Left kidney (tissue), 1 donor: ENCODE measurements at regions not wholly inside any gene's neighbourhood (a gene's known extent, or its start where the extent isn't known, plus 50 kb on each side); places are given as distances from the start of the nearest gene placed in this dataset.
A peak's percentile ranks its signal among the peaks of the same experiment; 100 is the strongest.
"Not testable (repeated sequence)": the region's sequence is repeated elsewhere in the genome, so short reads cannot be mapped to it uniquely, and the experiment has no call there.

ENCODE experiments used
- DNase-seq: peaks from one replicate; pipeline ENCODE4 v3.0.0-alpha.2; 2013

DNA sequence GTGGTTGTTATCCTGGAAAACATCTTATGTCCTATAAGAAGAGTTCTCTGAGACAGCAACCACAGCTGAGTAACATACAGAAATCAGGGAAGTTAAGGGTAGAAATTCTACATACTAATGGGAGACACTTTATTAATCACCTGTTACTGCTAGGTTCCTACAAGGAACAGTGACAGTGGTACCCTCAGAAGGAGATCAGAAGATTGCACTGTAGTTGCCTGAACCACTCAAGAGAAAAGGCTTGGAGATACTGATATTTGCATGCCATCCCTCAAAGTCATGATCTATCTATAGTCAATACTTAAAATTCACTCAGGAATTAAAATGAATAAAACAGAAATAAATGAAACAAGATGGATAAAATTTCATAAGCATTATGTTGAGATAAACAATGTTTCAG is 136.0 kb downstream of the LMLN start:
- no peak for DNase-seq

- DNase-seq, result no peak
These were observed 137.0 kb downstream of the LMLN start for GRCh38 chr3:198097048-198097447.

DNA sequence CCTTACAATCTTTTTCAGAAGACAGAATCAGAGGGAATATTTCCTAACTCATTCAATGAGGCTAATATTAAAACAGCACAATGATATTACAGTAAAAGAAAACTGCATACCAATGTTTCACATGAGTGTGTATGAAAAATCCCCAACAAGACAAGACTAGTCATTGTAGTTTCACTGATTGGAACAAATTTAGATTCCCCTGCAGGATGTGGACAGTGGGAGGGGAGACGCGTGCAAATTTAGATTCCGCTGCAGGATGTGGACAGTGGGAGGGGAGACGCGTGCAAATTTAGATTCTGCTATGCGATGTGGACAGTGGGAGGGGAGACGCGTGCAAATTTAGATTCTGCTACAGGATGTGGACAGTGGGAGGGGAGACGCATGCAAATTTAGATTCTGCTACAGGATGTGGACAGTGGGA is 138.7 kb downstream of the LMLN start:
- DNase-seq, result not testable (repeated sequence)

DNA sequence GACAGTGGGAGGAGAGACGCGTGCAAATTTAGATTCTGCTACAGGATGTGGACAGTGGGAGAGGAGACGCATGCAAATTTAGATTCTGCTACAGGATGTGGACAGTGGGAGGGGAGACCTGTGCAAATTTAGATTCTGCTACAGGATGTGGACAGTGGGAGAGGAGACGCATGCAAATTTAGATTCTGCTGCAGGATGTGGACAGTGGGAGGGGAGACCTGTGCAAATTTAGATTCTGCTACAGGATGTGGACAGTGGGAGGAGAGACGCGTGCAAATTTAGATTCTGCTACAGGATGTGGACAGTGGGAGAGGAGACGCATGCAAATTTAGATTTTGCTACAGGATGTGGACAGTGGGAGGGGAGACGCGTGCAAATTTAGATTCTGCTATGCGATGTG is 143.1 kb downstream of the LMLN start:
- DNase-seq, result not testable (repeated sequence)

- DNase-seq, result no peak
These were observed 146.2 kb downstream of the LMLN start for GRCh38 chr3:198106265-198106664.

GRCh38 chr3:198107840-198108734 is 148.1 kb downstream of the LMLN start:
- peak; percentile 66 for DNase-seq

- DNase-seq, result no peak
These were observed 149.9 kb downstream of the LMLN start for GRCh38 chr3:198109883-198110282.

DNA sequence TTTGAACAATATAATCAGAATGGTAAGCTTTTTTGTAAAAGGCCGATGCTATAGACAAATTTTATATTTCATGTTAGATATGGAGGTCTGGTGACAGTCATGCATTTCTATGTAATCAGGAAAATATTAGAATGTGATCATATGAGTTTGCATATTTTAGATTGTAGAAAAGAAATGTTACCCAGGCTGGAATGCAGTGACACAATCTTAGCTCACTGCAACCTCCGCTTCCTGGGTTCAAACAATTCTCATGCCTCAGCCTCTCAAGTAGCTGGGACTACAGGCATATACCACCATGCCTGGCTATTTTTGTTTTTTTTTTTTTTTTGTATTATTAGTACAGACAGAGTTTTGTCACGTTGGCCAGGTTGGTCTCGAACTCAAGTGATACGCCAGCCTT is 152.0 kb downstream of the LMLN start:
- no peak for DNase-seq

DNA sequence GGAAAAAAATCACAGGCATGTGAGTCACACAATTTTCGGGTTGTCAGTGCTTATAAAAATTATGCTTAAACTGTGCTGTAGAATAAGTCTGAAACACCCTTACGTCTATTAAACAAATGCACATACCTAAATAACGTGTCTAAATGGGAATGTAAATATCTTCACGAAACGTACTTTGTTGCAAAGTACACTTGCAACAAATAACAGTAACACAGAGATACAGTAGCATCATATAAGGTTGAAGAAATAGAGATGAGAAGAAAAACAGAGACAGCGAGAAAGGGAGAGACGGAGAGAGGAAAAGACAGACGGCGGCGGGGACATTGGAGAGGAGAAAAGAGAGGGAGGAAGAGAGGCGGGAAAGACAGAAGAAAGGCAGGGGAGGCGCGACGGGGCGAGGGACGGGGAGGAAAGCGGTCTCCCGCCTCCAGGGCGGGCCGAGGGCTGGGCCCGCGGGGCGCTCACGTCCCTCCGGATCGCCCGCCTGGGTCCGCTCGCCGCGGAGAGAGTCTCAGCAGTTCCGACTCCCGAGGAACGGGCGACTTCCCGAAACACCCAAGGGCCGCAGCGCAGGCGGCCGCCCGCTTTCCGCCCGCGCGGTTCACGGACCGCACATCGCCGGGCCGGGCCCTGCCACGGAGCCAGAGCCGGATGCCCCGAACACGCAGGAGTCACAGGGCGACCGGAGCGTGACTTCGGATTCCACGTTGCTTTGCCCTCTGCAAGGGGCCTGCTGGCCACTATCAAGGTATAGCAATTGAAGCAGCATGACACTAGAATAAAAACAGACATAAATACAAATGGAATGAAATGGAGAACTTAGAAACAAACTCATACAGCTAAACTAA is 153.4 kb downstream of the LMLN start:
- DNase-seq, result no peak

GRCh38 chr3:198114516-198114915 is 154.5 kb downstream of the LMLN start:
- DNase-seq, result not testable (repeated sequence)

- DNase-seq, result not testable (repeated sequence)
These were observed 162.2 kb downstream of the LMLN start for GRCh38 chr3:198122184-198122583.

DNA sequence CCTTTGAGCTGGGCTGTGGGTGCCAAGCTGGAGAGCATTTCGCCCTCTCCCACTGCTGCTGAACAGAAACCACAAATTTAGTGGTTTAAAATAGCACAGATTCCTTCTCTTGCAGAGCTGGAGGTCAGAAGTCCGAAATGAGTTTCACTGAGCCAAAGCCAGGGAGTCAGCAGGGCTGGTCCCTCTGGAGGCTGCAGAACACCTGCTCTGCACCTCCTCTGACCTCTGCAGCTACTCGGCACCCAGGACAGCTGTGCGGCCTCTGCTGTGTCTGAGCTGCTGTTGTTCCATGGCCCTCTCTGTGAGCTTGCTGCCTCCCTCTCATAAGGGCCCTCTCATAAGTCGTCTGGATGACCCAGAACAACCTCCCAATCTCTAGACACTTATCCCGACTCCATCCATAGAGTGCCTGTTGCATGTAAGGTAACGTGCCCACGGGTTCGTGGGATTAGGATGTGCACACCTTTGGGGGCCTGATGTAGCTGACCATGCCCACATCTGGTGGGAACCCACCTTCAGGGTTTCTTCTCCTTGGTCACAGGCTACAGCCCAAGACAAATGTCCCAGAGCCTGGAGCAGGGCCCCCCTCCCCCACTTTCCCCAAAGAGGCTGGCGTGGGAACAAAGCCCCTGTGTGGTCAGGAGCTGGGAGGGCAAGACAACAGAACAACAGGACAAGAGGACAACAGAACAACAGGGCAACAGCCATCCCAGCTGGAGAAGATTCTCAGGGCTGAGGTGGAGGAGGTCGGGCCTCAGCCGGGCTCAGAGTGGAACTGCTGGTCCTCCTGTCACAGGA is 177.2 kb downstream of the LMLN start:
- DNase-seq, result not testable (repeated sequence)

DNA sequence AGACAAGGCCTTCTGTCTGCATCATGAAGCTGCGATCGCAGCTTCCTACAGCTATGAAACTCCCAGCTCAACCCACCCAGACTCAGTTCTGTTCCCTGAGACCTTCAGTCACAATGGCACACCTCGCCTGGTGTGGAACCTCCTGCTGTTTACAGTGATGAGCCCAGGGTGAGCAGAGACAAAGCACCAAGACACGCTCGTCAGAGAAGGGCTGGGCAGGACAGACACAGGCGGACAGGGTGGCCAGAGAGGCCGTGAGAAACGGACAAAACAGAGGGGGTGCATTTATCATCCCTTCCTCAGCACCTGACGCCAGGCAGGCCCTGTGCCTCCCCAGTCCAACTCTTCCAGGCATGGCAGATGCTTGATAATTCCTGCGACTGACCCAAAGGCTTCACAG is 178.2 kb downstream of the LMLN start:
- DNase-seq, result not testable (repeated sequence)

DNA sequence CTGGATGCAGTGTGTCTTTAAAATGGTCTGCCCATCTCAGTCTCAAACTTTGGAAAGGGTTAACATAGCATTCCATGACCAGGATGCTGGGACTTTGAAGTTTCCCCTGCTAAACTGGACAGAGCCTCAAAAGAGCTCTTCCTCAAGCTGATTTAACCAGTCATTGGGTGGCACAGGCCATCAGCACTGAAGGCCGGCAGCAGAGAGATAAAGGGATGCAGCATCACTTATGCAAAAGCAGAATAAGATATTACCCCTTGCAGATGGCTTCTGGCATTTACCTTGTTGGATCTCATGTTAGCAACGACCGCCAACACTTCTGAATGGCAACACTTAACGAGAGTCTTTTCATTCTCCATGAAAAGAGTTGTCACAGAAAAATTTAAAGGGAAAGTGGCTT is 179.0 kb downstream of the LMLN start:
- not testable (repeated sequence) for DNase-seq

- not testable (repeated sequence) for DNase-seq
These were observed 179.6 kb downstream of the LMLN start for GRCh38 chr3:198139513-198140167.

DNA sequence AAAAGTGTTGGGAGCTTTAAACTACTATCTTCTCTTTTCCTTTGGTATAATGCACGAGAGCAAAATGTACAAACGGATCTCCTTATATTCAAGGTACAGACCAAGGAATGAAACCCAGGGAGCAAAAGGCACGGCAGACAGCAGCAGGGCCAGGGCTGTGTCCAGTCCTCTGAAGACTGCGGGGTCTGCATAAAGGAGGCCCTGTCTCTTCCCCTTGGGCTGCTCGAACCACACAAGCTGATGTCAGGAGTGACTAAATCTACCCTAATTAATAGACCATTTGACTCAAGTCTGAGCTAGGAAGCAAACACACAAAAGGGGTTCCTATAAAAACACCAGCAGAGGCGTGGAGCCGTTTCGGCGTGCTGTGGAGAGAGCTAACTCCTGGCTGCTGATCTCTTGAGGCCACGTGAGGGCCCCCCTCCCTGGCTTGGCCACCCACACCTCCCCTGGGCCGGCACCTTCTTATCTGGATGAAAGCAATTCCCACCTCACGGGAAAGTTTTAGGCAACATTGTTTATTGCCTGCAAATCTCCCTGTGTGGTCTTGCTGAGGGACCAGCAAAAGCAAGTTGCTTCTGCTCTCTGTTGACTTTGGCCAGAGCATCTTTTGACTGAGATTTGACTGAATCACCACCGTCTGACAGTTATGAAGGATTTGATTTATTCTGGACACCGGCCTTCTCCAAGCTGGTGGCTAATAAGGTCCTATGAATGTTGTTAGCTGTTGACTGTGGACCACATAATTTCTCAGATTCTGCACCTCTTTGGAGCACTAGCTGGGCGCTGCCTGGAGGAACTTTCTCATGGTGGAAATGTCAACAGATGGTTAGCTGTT is 183.5 kb downstream of the LMLN start:
- DNase-seq, result not testable (repeated sequence)

- DNase-seq, result not testable (repeated sequence)
These were observed 185.3 kb downstream of the LMLN start for GRCh38 chr3:198145231-198145784.

GRCh38 chr3:198146070-198146469 is 186.1 kb downstream of the LMLN start:
- DNase-seq, result not testable (repeated sequence)

DNA sequence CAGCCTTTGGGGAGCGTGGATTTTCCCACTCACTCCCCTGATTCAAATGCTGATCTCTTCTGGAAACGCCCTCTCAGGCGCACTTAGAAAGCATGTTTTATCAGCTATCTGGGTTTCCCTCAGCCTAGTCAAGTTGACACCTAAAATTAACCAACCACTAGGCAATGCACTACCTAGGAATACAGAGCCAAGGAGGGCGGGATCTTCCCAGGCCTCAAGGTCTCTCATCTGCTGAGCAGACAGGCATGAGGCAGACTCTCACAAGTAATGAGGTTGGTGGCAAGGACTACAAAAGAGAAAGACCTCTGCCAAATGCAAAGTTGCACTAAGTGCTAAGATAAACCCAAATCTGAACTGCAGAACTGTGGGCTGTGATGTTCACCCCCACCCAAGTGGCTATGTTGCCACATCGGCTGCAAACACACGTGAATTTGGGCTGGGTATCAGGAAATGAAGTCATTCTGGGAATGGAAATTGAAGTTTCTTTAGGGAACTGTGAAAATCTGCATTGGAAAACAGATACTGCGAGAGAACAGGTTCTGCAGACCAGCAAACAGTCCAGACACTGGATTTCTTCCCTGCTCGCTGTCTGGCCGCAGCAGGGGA is 186.6 kb downstream of the LMLN start:
- not testable (repeated sequence) for DNase-seq

DNA sequence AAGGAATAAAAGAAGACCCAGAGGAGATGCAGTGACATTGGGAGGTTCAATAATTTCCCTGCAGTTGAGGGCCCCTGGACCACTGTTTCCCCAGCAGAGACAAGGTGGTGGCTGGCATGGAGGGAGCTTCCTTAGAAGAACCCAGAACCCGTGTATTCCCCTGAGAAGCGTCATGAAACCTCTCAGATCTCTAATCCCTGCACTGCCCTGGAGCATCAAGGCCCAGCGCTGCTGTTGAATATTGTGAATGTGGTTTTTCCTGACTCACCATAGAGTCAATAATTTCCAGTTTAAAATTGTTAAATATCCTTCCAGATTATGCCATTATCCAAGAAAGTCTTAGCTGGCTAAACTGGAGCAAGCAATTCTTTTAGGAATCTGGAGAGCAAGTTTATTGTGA is 187.2 kb downstream of the LMLN start:
- DNase-seq, result not testable (repeated sequence)
